HepG2 (cell line): ENCODE measurements at regions not wholly inside any gene's neighbourhood (a gene's known extent, or its start where the extent isn't known, plus 50 kb on each side); places are given as distances from the start of the nearest gene placed in this dataset.

ENCODE experiments used
- ATAC-seq: fragments of 200-7000 bp; cut with Tn5 transposase; 3 replicates; pipeline ENCODE4 v1.9.1; 2020; ENCODE audit warnings: mild to moderate bottlenecking, moderate library complexity
- BruUV-seq: library from RNA; stranded (reverse); fragments of 400-500 nt; replicated peaks from 2 replicates; lab custom pipeline; 2021; lab: Mats Ljungman, UMichigan
- CTCF ChIA-PET: fragments of 300-600 bp; formaldehyde crosslinking; extraction: SDS; loops from one replicate; lab custom pipeline; 2021; ENCODE audit warnings: low total read pairs, inconsistent platforms, low intra/inter-chr PET ratio; lab: Yijun Ruan, JAX
- POLR2A ChIA-PET: fragments of 350-600 bp; sonication (Branson Sonifier 250); formaldehyde crosslinking; loops from one replicate; lab custom pipeline; 2020; ENCODE audit warnings: antibody characterized with exemption, inconsistent platforms; lab: Yijun Ruan, JAX
- DNase-seq: peaks from one replicate; pipeline ENCODE4 v3.0.0-alpha.2; 2015; ENCODE audit warnings: low spot score
- FAIRE-seq: peaks from 3 replicates; lab custom pipeline; 2011; peaks lifted over from hg19 to GRCh38; lab: Jason Lieb, UNC
- H2AFZ ChIP-seq: one replicate; pipeline ENCODE4 v1.6.1; 2011; ENCODE audit warnings: low read length, inconsistent platforms
- H3K27ac ChIP-seq: fragments of 300-600 bp; 3 replicates; pipeline ENCODE4 v1.8.0; 2011; ENCODE audit warnings: mixed run types, mild to moderate bottlenecking, mixed read lengths, low read length, inconsistent platforms; ENCODE audit not compliant: insufficient read depth; ENCODE audit errors: extremely low read length
- H3K27me3 ChIP-seq, 2 experiments: fragments of 200-600 bp in 1 of 2; 2 replicates in 1 of 2; 3 replicates in 1 of 2; pipeline versions ENCODE4 v1.6.0 to v1.8.0; 2011; ENCODE audit warnings: low read length in 2 of 2, mild to moderate bottlenecking in 2 of 2, moderate library complexity in 2 of 2, inconsistent platforms in 1 of 2; ENCODE audit not compliant: insufficient read depth in 2 of 2, control insufficient read depth in 1 of 2
- H3K36me3 ChIP-seq, 2 experiments: fragments of 200-600 bp in 1 of 2; replicated peaks in 1 of 2; 2 replicates in 1 of 2; 3 replicates in 1 of 2; pipeline versions ENCODE4 v1.5.1 to v1.8.0; 2011; ENCODE audit warnings: low read length in 2 of 2, inconsistent platforms in 1 of 2; ENCODE audit not compliant: insufficient read depth in 2 of 2, control insufficient read depth in 1 of 2
- H3K4me1 ChIP-seq: 2 replicates; pipeline ENCODE4 v1.5.1; 2012; ENCODE audit warnings: low read length, inconsistent platforms; ENCODE audit not compliant: insufficient read depth
- H3K4me2 ChIP-seq: 2 replicates; pipeline ENCODE4 v1.6.0; 2011; ENCODE audit warnings: low read depth, low read length, inconsistent platforms
- H3K4me3 ChIP-seq, 3 experiments: fragments of 200-600 bp in 1 of 3; sonication (generic), shearing (Covaris generic) in 1 of 3; replicated peaks in 1 of 3; 2 replicates each; pipeline ENCODE4 v1.5.1; 2011 to 2016; ENCODE audit warnings: low read length in 3 of 3, inconsistent platforms in 2 of 3, low read depth in 2 of 3, mild to moderate bottlenecking in 2 of 3, control low read depth in 1 of 3, mixed read lengths in 1 of 3; ENCODE audit not compliant: insufficient read depth in 1 of 3
- H3K79me2 ChIP-seq: one replicate; pipeline ENCODE4 v1.6.1; 2011; ENCODE audit warnings: low read length, inconsistent platforms; ENCODE audit not compliant: insufficient read depth
- H3K9ac ChIP-seq: 2 replicates; pipeline ENCODE4 v1.6.0; 2011; ENCODE audit warnings: mild to moderate bottlenecking, low read depth, low read length, inconsistent platforms; ENCODE audit not compliant: insufficient read depth
- H3K9me3 ChIP-seq: 2 replicates; pipeline ENCODE4 v1.5.1; 2012; ENCODE audit warnings: mild to moderate bottlenecking, low read length
- H4K20me1 ChIP-seq: 2 replicates; pipeline ENCODE4 v1.6.0; 2011; ENCODE audit warnings: inconsistent platforms, mild to moderate bottlenecking, low read length, moderate library complexity; ENCODE audit not compliant: insufficient read depth
- BRF2 ChIP-seq: sonication (generic); formaldehyde crosslinking; IDR thresholded peaks from 2 replicates; pipeline ENCODE4 v1.8.1; 2022; ENCODE audit warnings: mild to moderate bottlenecking, missing genetic modification reagents
- RXRB ChIP-seq: IDR thresholded peaks from 2 replicates; pipeline ENCODE4 v1.6.1; 2016; ENCODE audit warnings: borderline replicate concordance, missing genetic modification reagents, missing compliant biosample characterization
- SATB2 ChIP-seq: sonication (generic); formaldehyde crosslinking; IDR thresholded peaks from 2 replicates; pipeline ENCODE4 v1.5.0; 2020; ENCODE audit warnings: missing genetic modification reagents
- ZNF720 ChIP-seq: sonication (generic); formaldehyde crosslinking; IDR thresholded peaks from 2 replicates; pipeline ENCODE4 v1.4.0; 2020; ENCODE audit warnings: missing genetic modification reagents
- WGBS: methylation state at CpG from one replicate; pipeline ENCODE4 v1.1.6; 2017; ENCODE audit warnings: low lambda C conversion rate; 5-methylcytosine and 5-hydroxymethylcytosine counted together
- in situ Hi-C: cut with HindIII; loops from 2 replicates; pipeline ENCODE4 v1.10.0; 2017; ENCODE audit warnings: low pct_unique_long_range_greater_than_20kb; ENCODE audit not compliant: extremely low pct_ligation_motif_present
- intact Hi-C: fragments of 100-400 bp; cut with micrococcal nuclease; formaldehyde crosslinking; loops from one replicate; pipeline ENCODE4 v1.10.0; 2022; ENCODE audit not compliant: unreplicated experiment
- TF ChIP-seq, protein P1 (sequence below): sonication (generic); formaldehyde crosslinking; IDR thresholded peaks from 2 replicates; pipeline ENCODE4 v1.4.0; 2020; ENCODE audit warnings: missing genetic modification reagents, borderline replicate concordance

DNA sequence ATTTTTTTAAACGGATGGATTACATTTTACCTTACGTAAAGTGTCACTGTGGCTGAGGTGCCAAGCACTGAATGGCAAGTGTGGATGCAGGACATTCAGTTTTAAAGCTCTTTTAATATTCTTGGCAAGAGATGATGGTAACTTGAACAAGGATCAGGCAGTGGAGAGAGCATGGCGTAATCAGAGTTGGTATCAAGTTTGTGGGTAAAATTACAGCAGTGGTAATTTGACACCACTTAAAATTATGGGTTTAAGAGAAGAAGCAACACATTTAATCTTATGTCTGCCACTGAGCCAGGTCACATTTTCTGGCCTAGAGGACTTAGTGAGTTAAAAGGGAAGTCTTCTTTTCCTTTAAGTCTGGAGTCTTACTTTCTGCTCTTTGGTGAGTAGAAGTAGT is 100.5 kb downstream of the NAA11 start:
- Histone ChIP-seq H3K9me3 (no peaks in the 10 kb centered on the region), H2AFZ (no peak overlapping the region)
- in situ Hi-C loops: no loop called here
- no peak for FAIRE-seq
- no peak for DNase-seq
- TF ChIP-seq ZNF720 (no peak), SATB2 (CRISPR knock-in tag) (no peak), BRF2 (CRISPR knock-in tag) (no peak), RXRB (CRISPR knock-in tag) (no peak)
- TF ChIP-seq, protein P1, sequence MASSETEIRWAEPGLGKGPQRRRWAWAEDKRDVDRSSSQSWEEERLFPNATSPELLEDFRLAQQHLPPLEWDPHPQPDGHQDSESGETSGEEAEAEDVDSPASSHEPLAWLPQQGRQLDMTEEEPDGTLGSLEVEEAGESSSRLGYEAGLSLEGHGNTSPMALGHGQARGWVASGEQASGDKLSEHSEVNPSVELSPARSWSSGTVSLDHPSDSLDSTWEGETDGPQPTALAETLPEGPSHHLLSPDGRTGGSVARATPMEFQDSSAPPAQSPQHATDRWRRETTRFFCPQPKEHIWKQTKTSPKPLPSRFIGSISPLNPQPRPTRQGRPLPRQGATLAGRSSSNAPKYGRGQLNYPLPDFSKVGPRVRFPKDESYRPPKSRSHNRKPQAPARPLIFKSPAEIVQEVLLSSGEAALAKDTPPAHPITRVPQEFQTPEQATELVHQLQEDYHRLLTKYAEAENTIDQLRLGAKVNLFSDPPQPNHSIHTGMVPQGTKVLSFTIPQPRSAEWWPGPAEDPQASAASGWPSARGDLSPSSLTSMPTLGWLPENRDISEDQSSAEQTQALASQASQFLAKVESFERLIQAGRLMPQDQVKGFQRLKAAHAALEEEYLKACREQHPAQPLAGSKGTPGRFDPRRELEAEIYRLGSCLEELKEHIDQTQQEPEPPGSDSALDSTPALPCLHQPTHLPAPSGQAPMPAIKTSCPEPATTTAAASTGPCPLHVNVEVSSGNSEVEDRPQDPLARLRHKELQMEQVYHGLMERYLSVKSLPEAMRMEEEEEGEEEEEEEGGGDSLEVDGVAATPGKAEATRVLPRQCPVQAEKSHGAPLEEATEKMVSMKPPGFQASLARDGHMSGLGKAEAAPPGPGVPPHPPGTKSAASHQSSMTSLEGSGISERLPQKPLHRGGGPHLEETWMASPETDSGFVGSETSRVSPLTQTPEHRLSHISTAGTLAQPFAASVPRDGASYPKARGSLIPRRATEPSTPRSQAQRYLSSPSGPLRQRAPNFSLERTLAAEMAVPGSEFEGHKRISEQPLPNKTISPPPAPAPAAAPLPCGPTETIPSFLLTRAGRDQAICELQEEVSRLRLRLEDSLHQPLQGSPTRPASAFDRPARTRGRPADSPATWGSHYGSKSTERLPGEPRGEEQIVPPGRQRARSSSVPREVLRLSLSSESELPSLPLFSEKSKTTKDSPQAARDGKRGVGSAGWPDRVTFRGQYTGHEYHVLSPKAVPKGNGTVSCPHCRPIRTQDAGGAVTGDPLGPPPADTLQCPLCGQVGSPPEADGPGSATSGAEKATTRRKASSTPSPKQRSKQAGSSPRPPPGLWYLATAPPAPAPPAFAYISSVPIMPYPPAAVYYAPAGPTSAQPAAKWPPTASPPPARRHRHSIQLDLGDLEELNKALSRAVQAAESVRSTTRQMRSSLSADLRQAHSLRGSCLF (CRISPR knock-in tag): no peak
- TF ChIP-seq, all 625 proteins: peak for 0
- H3K27me3 ChIP-seq: no peaks in the 10 kb centered on the region
- intact Hi-C loops: no loop called here
- BruUV-seq: no TSS peak
- no peak overlapping the region for H3K27ac ChIP-seq
- H3K4me1 ChIP-seq: no peaks in the 10 kb centered on the region
- no peak overlapping the region for H3K4me2 ChIP-seq
- ChIA-PET POLR2A (no interaction called here), CTCF (no interaction called here)
- no peaks in the 10 kb centered on the region for H3K36me3 ChIP-seq
- no peak for ATAC-seq
- H3K79me2 ChIP-seq: no peaks in the 10 kb centered on the region
- no peaks in the 10 kb centered on the region for H4K20me1 ChIP-seq
- H3K4me3 ChIP-seq: no peak overlapping the region
- 24% methylated on average over 3 of the region's 3 CpGs for WGBS
- H3K9ac ChIP-seq: no peak overlapping the region
